ENCODE measurements at regions not wholly inside any gene's neighbourhood (a gene's known extent, or its start where the extent isn't known, plus 50 kb on each side); places are given as distances from the start of the nearest gene placed in this dataset.

DNA sequence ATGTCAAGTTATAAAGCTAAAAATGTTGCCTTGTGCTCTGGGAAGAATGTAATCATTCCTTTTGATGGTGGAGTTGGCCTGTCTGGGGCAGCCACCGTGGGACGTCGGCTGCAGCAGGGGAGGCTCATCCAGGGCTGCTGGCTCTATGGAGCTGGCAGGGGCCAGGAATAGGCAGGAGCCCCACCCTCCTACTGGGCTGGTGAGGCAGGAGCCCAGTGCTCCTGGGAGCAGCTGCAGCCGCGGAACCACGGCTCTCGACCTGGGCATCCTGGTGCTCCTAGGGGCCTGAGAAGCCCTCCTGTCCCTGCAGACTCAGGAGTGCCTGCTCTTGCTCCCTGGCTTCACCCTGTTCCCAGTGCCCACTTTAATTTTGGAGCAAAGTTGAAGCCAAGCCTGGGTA, 127.1 kb downstream of the DIPK2A start:
- no peak for TF ChIP-seq POLR2A (IDR thresholded peaks at IDR 0.05)
- TF ChIP-seq, protein P1, sequence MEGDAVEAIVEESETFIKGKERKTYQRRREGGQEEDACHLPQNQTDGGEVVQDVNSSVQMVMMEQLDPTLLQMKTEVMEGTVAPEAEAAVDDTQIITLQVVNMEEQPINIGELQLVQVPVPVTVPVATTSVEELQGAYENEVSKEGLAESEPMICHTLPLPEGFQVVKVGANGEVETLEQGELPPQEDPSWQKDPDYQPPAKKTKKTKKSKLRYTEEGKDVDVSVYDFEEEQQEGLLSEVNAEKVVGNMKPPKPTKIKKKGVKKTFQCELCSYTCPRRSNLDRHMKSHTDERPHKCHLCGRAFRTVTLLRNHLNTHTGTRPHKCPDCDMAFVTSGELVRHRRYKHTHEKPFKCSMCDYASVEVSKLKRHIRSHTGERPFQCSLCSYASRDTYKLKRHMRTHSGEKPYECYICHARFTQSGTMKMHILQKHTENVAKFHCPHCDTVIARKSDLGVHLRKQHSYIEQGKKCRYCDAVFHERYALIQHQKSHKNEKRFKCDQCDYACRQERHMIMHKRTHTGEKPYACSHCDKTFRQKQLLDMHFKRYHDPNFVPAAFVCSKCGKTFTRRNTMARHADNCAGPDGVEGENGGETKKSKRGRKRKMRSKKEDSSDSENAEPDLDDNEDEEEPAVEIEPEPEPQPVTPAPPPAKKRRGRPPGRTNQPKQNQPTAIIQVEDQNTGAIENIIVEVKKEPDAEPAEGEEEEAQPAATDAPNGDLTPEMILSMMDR (IDR thresholded peaks at IDR 0.05): no peak
- no peak for TF ChIP-seq EP300 (IDR thresholded peaks at IDR 0.05)

Measured in tibial nerve (tissue), 4 donors.